ENCODE measurements at regions not wholly inside any gene's neighbourhood (a gene's known extent, or its start where the extent isn't known, plus 50 kb on each side); places are given as distances from the start of the nearest gene placed in this dataset.

DNA sequence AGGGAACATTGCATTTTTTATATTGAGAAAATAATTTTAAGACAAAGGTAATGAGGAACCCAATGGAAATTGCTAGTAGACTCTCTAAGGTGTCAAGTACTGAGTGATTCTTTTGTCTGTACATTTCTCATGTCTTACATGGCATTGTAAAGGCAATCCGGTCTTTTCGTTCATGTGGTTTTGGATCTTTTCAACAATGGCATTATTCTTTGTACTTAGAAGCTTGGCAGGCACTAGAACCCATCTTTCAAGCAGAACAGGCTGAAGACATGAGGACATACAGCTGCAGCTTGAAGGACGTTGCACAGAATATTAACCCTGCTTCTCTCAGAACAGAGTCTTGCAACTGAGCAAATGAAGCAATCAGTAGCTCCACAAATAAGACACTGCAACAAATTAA, 231.5 kb upstream of the ZFHX3 start:
- no peaks in the 10 kb centered on the region for H3K79me2 ChIP-seq (ENCODE audit: insufficient read depth)
- 23% methylated on average over 3 of the region's 3 CpGs for WGBS (ENCODE audit: low lambda C conversion rate)
- H3K27me3 ChIP-seq (ENCODE audit: insufficient read depth): no peaks in the 10 kb centered on the region
- H2AFZ ChIP-seq (ENCODE audit: low read depth): no peak overlapping the region
- no peaks in the 10 kb centered on the region for H3K36me3 ChIP-seq (replicated peaks in 1 of 2; ENCODE audit: control insufficient read depth in 1 of 2, insufficient read depth in 2 of 2, low read length in 1 of 2)
- no peak for TF ChIP-seq GATA2 (CRISPR knock-in tag; IDR thresholded peaks at IDR 0.05)
- TF ChIP-seq POLR2AphosphoS5 (IDR thresholded peaks at IDR 0.05; ENCODE audit: low read depth, low read length): no peak
- no peak for TF ChIP-seq PBX3 (IDR thresholded peaks at IDR 0.05)
- TF ChIP-seq MXI1 (IDR thresholded peaks at IDR 0.05; ENCODE audit: low read depth, low read length): no peak
- no peak for TF ChIP-seq SIN3A (IDR thresholded peaks at IDR 0.05; ENCODE audit: borderline replicate concordance, low read depth, low read length)
- TF ChIP-seq GABPA (IDR thresholded peaks at IDR 0.05; ENCODE audit: low read depth): no peak
- TF ChIP-seq TAF1 (IDR thresholded peaks at IDR 0.05; ENCODE audit: borderline replicate concordance, low read depth, low read length): no peak
- no peak for TF ChIP-seq EZH2phosphoT487 (IDR thresholded peaks at IDR 0.05; ENCODE audit: borderline replicate concordance, low read depth)
- no peak for TF ChIP-seq CTCF (IDR thresholded peaks at IDR 0.05)
- TF ChIP-seq RCOR1 (IDR thresholded peaks at IDR 0.05; ENCODE audit: low read length): no peak
- no peak for TF ChIP-seq RAD21 (IDR thresholded peaks at IDR 0.05; ENCODE audit: low read length)
- TF ChIP-seq, protein P1, sequence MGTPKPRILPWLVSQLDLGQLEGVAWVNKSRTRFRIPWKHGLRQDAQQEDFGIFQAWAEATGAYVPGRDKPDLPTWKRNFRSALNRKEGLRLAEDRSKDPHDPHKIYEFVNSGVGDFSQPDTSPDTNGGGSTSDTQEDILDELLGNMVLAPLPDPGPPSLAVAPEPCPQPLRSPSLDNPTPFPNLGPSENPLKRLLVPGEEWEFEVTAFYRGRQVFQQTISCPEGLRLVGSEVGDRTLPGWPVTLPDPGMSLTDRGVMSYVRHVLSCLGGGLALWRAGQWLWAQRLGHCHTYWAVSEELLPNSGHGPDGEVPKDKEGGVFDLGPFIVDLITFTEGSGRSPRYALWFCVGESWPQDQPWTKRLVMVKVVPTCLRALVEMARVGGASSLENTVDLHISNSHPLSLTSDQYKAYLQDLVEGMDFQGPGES (IDR thresholded peaks at IDR 0.05; ENCODE audit: low read depth, low read length): no peak
- TF ChIP-seq TEAD4 (IDR thresholded peaks at IDR 0.05; ENCODE audit: borderline replicate concordance, insufficient read depth): no peak
- no peak for TF ChIP-seq FOXM1 (IDR thresholded peaks at IDR 0.05; ENCODE audit: low read depth)
- no peak for TF ChIP-seq EP300 (IDR thresholded peaks at IDR 0.05; ENCODE audit: borderline replicate concordance in 1 of 2, low read depth in 1 of 2, low read length in 1 of 2)
- TF ChIP-seq, protein P2, sequence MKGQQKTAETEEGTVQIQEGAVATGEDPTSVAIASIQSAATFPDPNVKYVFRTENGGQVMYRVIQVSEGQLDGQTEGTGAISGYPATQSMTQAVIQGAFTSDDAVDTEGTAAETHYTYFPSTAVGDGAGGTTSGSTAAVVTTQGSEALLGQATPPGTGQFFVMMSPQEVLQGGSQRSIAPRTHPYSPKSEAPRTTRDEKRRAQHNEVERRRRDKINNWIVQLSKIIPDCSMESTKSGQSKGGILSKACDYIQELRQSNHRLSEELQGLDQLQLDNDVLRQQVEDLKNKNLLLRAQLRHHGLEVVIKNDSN (IDR thresholded peaks at IDR 0.05; ENCODE audit: borderline replicate concordance, low read depth): no peak
- TF ChIP-seq NRF1 (IDR thresholded peaks at IDR 0.05; ENCODE audit: low read depth, low read length): no peak
- TF ChIP-seq, protein P3, sequence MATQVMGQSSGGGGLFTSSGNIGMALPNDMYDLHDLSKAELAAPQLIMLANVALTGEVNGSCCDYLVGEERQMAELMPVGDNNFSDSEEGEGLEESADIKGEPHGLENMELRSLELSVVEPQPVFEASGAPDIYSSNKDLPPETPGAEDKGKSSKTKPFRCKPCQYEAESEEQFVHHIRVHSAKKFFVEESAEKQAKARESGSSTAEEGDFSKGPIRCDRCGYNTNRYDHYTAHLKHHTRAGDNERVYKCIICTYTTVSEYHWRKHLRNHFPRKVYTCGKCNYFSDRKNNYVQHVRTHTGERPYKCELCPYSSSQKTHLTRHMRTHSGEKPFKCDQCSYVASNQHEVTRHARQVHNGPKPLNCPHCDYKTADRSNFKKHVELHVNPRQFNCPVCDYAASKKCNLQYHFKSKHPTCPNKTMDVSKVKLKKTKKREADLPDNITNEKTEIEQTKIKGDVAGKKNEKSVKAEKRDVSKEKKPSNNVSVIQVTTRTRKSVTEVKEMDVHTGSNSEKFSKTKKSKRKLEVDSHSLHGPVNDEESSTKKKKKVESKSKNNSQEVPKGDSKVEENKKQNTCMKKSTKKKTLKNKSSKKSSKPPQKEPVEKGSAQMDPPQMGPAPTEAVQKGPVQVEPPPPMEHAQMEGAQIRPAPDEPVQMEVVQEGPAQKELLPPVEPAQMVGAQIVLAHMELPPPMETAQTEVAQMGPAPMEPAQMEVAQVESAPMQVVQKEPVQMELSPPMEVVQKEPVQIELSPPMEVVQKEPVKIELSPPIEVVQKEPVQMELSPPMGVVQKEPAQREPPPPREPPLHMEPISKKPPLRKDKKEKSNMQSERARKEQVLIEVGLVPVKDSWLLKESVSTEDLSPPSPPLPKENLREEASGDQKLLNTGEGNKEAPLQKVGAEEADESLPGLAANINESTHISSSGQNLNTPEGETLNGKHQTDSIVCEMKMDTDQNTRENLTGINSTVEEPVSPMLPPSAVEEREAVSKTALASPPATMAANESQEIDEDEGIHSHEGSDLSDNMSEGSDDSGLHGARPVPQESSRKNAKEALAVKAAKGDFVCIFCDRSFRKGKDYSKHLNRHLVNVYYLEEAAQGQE (IDR thresholded peaks at IDR 0.05; ENCODE audit: low read depth, low read length): no peak
- no peak for TF ChIP-seq RFX5 (IDR thresholded peaks at IDR 0.05; ENCODE audit: low read length)
- TF ChIP-seq, protein P4, sequence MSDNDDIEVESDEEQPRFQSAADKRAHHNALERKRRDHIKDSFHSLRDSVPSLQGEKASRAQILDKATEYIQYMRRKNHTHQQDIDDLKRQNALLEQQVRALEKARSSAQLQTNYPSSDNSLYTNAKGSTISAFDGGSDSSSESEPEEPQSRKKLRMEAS (IDR thresholded peaks at IDR 0.05; ENCODE audit: low read depth): no peak
- no peaks in the 10 kb centered on the region for H3K9me3 ChIP-seq
- H4K20me1 ChIP-seq (ENCODE audit: insufficient read depth): no peaks in the 10 kb centered on the region
- H3K4me1 ChIP-seq (ENCODE audit: control insufficient read depth in 1 of 2, insufficient read depth in 2 of 2, low read depth in 1 of 2, low read length in 1 of 2): no peaks in the 10 kb centered on the region
- no peaks in the 10 kb centered on the region for H3F3A ChIP-seq (replicated peaks; ENCODE audit: insufficient read depth)
- no peak overlapping the region for H3K27ac ChIP-seq (ENCODE audit: low read depth in 2 of 2, low read length in 1 of 2)
- H3K4me2 ChIP-seq: no peak overlapping the region
- no peak overlapping the region for H3K9ac ChIP-seq
- H3K9me2 ChIP-seq: no peaks in the 10 kb centered on the region
- no peak overlapping the region for H3K4me3 ChIP-seq (ENCODE audit: low read depth in 2 of 2, low read length in 1 of 2)
- POLR2A ChIA-PET: no interaction called here
- no peak for DNase-seq
- CTCF ChIA-PET: no interaction called here

All from SK-N-SH (cell line).